OCI-LY3 (cell line): ENCODE measurements at regions not wholly inside any gene's neighbourhood (a gene's known extent, or its start where the extent isn't known, plus 50 kb on each side); places are given as distances from the start of the nearest gene placed in this dataset.

Experiments used
- H2AFZ ChIP-seq: fragments of 200-600, 300-600 bp; shearing (Covaris generic); 2 replicates; pipeline ENCODE4 v1.6.0; 2014; ENCODE audit warnings: antibody characterized with exemption, low read depth, low read length
- H3K27ac ChIP-seq: fragments of 200-600, 300-600 bp; sonication (generic); 2 replicates; pipeline ENCODE4 v1.5.1; 2014; ENCODE audit warnings: mild to moderate bottlenecking, low read length, moderate library complexity, mixed read lengths
- H3K27me3 ChIP-seq: fragments of 200-600, 300-600 bp; sonication (generic); 2 replicates; pipeline ENCODE4 v1.6.1; 2014; ENCODE audit warnings: low read depth, low read length, mixed read lengths
- H3K36me3 ChIP-seq: fragments of 200-600, 300-600 bp; sonication (generic); replicated peaks from 2 replicates; pipeline ENCODE3; 2014; ENCODE audit warnings: low read depth, low read length, mixed read lengths
- H3K4me1 ChIP-seq: fragments of 300-600, 200-600 bp; sonication (generic); 2 replicates; pipeline ENCODE4 v1.6.1; 2014; ENCODE audit warnings: low read length, mixed read lengths
- H3K4me2 ChIP-seq: fragments of 200-600, 300-600 bp; sonication (generic); 2 replicates; pipeline ENCODE4 v1.6.1; 2014; ENCODE audit warnings: low read length, mixed read lengths
- H3K4me3 ChIP-seq: fragments of 300-600, 200-600 bp; sonication (generic); 2 replicates; pipeline ENCODE4 v1.5.1; 2014; ENCODE audit warnings: antibody characterized with exemption, mild to moderate bottlenecking, low read length, moderate library complexity
- H3K79me2 ChIP-seq: fragments of 300-600, 200-600 bp; shearing (Covaris generic); 2 replicates; pipeline ENCODE4 v1.6.1; 2014; ENCODE audit warnings: mild to moderate bottlenecking, low read length, mixed read lengths
- H3K9ac ChIP-seq: fragments of 300-600, 200-600 bp; shearing (Covaris generic); 2 replicates; pipeline ENCODE4 v1.6.0; 2014; ENCODE audit warnings: mild to moderate bottlenecking, low read length, moderate library complexity
- H3K9me3 ChIP-seq: fragments of 200-600, 300-600 bp; shearing (Covaris generic); 2 replicates; pipeline ENCODE4 v1.6.1; 2014; ENCODE audit warnings: low read length, mixed read lengths; ENCODE audit not compliant: insufficient read depth
- H4K20me1 ChIP-seq: fragments of 200-600, 300-600 bp; sonication (generic); 2 replicates; pipeline ENCODE4 v1.6.1; 2016; ENCODE audit warnings: low read length, mixed read lengths; ENCODE audit not compliant: insufficient read depth
- EZH2phosphoT487 ChIP-seq: fragments of 200-600 bp; shearing (Covaris generic); IDR thresholded peaks from 2 replicates; pipeline ENCODE4 v1.6.1; 2018; ENCODE audit warnings: antibody characterized with exemption, mixed run types, low read depth
- TF ChIP-seq, protein P1 (sequence below): fragments of 200-600, 300-600 bp; sonication (generic); IDR thresholded peaks from 2 replicates; pipeline ENCODE4 v1.5.1; 2014; ENCODE audit warnings: antibody characterized with exemption, low read length, low read depth

- H3K4me3 ChIP-seq = no peak overlapping the region
- H3K27ac ChIP-seq = no peak overlapping the region
- no peak for TF ChIP-seq EZH2phosphoT487
- TF ChIP-seq, protein P1, sequence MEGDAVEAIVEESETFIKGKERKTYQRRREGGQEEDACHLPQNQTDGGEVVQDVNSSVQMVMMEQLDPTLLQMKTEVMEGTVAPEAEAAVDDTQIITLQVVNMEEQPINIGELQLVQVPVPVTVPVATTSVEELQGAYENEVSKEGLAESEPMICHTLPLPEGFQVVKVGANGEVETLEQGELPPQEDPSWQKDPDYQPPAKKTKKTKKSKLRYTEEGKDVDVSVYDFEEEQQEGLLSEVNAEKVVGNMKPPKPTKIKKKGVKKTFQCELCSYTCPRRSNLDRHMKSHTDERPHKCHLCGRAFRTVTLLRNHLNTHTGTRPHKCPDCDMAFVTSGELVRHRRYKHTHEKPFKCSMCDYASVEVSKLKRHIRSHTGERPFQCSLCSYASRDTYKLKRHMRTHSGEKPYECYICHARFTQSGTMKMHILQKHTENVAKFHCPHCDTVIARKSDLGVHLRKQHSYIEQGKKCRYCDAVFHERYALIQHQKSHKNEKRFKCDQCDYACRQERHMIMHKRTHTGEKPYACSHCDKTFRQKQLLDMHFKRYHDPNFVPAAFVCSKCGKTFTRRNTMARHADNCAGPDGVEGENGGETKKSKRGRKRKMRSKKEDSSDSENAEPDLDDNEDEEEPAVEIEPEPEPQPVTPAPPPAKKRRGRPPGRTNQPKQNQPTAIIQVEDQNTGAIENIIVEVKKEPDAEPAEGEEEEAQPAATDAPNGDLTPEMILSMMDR = no peak
Observed at GRCh38 chr5:16013334-16014065, 166.1 kb downstream of the MARCHF11 start.

DNA sequence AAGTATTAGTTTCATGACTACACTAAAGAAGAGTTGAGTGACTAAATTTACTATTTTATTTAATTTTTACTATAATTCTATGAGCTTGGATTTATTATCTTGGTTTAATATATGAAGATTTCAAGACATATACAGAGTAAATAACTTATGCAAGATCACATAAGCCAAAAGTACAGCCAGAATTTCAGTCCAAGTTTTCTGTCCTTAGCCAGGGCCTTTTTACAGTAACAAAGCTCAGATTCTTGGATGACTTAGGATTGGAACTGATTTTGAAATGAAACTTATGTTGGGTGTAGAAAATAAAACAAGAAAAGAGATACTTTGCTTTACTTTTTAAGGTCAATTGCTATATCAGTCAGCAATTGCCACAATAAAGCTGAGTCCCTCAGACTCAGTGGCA lies 170.3 kb downstream of the MARCHF11 start:
- no peak overlapping the region for H3K9ac ChIP-seq
- H3K4me2 ChIP-seq = no peak overlapping the region
- TF ChIP-seq, protein P1 = no peak
- no peak for TF ChIP-seq EZH2phosphoT487
- H3K4me1 ChIP-seq = no peaks in the 10 kb centered on the region
- H3K27me3 ChIP-seq = no peaks in the 10 kb centered on the region
- H3K9me3 ChIP-seq = no peaks in the 10 kb centered on the region
- no peaks in the 10 kb centered on the region for H3K36me3 ChIP-seq
- H3K4me3 ChIP-seq = no peak overlapping the region
- H3K27ac ChIP-seq = no peak overlapping the region
- H3K79me2 ChIP-seq = no peaks in the 10 kb centered on the region
- H2AFZ ChIP-seq = no peak overlapping the region
- no peaks in the 10 kb centered on the region for H4K20me1 ChIP-seq

More at GRCh38 chr5:16013334-16014065, 166.1 kb downstream of the MARCHF11 start:
- Histone ChIP-seq H3K9me3 (no peaks in the 10 kb centered on the region), H4K20me1 (no peaks in the 10 kb centered on the region), H2AFZ (no peak overlapping the region), H3K36me3 (no peaks in the 10 kb centered on the region), H3K79me2 (no peaks in the 10 kb centered on the region), H3K4me1 (no peaks in the 10 kb centered on the region), H3K9ac (no peak overlapping the region), H3K27me3 (no peaks in the 10 kb centered on the region), H3K4me2 (no peak overlapping the region)

- no peaks in the 10 kb centered on the region for H3K9me3 ChIP-seq
- no peak overlapping the region for H2AFZ ChIP-seq
- H3K4me2 ChIP-seq = no peak overlapping the region
- no peaks in the 10 kb centered on the region for H3K79me2 ChIP-seq
- no peaks in the 10 kb centered on the region for H3K36me3 ChIP-seq
- no peaks in the 10 kb centered on the region for H3K27me3 ChIP-seq
- no peaks in the 10 kb centered on the region for H4K20me1 ChIP-seq
- H3K9ac ChIP-seq = no peak overlapping the region
- no peak overlapping the region for H3K27ac ChIP-seq
- no peaks in the 10 kb centered on the region for H3K4me1 ChIP-seq
- H3K4me3 ChIP-seq = no peak overlapping the region
- no peak for TF ChIP-seq EZH2phosphoT487
- TF ChIP-seq, protein P1 = no peak
Observed at GRCh38 chr5:16007750-16008415, 171.7 kb downstream of the MARCHF11 start.

GRCh38 chr5:16005225-16005624 lies 174.4 kb downstream of the MARCHF11 start:
- no peak overlapping the region for H3K4me2 ChIP-seq
- H3K36me3 ChIP-seq = no peaks in the 10 kb centered on the region
- no peaks in the 10 kb centered on the region for H4K20me1 ChIP-seq
- H3K4me3 ChIP-seq = no peak overlapping the region
- no peaks in the 10 kb centered on the region for H3K79me2 ChIP-seq
- no peak overlapping the region for H3K9ac ChIP-seq
- no peak overlapping the region for H2AFZ ChIP-seq
- H3K4me1 ChIP-seq = no peaks in the 10 kb centered on the region
- H3K27ac ChIP-seq = no peak overlapping the region
- TF ChIP-seq, protein P1 = no peak
- no peak for TF ChIP-seq EZH2phosphoT487
- H3K9me3 ChIP-seq = no peaks in the 10 kb centered on the region
- H3K27me3 ChIP-seq = no peaks in the 10 kb centered on the region
